Stimulated activated naive B cell treated with anti-CD40 and anti-IgM and Interleukin-4, amounts not matched to agents 10 μg/mL and 1 μg/mL and 100 μg/mL, for 72 hours (primary cell): ENCODE measurements at regions not wholly inside any gene's neighbourhood (a gene's known extent, or its start where the extent isn't known, plus 50 kb on each side); places are given as distances from the start of the nearest gene placed in this dataset.

Source experiments
- ATAC-seq, 2 donors: fragments of 150-1000 bp; cut with Tn5 transposase; replicated peaks; 2 replicates each; pipeline ENCODE4 v1.10.0; 2021; ENCODE audit warnings: moderate library complexity in 1 of 2
- DNase-seq: peaks from one replicate; pipeline ENCODE4 v3.0.0; 2021
- H3K27ac Mint-ChIP-seq: one replicate; pipeline ENCODE4 v1.8.0; 2022; ENCODE audit warnings: mild to moderate bottlenecking, mixed read lengths
- H3K27me3 Mint-ChIP-seq, 2 donors: one replicate each; pipeline ENCODE4 v1.8.0; 2022; ENCODE audit warnings: mixed read lengths in 2 of 2
- H3K36me3 Mint-ChIP-seq, 2 donors: one replicate each; pipeline ENCODE4 v1.8.0; 2022; ENCODE audit warnings: mixed read lengths in 2 of 2, mild to moderate bottlenecking in 1 of 2
- H3K4me1 Mint-ChIP-seq, 2 donors: one replicate each; pipeline ENCODE4 v1.8.0; 2022; ENCODE audit warnings: mixed read lengths in 2 of 2, mild to moderate bottlenecking in 1 of 2
- H3K4me3 Mint-ChIP-seq, 2 donors: one replicate each; pipeline ENCODE4 v1.8.0; 2022; ENCODE audit warnings: mild to moderate bottlenecking in 2 of 2, mixed read lengths in 2 of 2, moderate library complexity in 1 of 2
- H3K9me3 Mint-ChIP-seq, 2 donors: one replicate each; pipeline ENCODE4 v1.8.0; 2022; ENCODE audit warnings: mixed read lengths in 2 of 2, mild to moderate bottlenecking in 1 of 2

DNA sequence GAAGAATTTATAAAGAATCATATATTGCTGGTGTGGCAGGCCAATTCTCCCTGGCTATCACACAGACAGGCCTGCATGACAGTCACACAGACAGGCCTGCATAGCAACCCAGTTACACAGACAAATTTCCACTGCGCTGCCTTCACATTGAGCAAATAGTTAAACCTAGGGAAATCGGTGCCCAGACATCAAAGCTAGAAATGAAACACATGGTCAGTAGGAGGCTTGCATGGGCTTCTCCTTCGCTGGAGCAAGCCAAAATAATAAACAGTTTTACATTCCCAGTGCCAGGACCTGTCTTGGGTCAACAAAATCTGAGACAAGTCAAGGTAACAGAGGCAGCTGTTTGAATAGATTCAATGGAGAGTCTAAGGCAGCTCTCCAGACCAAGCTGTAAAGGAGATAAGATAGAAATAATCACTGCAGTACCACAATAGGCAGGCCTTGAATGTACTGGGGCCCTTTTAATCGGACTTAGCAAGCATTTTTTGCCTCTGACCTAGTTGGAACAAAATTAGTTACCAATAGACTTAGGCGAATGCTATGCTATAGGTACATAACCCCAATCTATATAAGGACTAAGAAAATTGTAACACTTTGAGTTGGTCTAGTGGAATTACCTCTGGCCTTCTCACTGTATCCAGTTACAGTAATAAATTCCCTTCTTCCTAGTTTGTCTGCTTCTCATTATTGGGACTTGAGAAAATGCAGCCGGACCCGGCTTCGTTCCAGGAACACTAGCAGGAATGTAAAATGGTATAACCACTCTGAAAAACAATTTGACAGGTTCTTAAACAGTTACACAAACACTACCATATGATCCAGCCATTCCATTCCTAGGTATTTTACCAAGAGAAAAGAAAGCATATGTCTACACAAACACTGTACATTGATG lies 274.7 kb upstream of the UBE2E2 start:
- Mint-ChIP-seq H3K9me3 (no peaks in the 10 kb centered on the region), H3K36me3 (no peaks in the 10 kb centered on the region), H3K27me3 (no peaks in the 10 kb centered on the region), H3K27ac (no peak overlapping the region), H3K4me3 (no peak overlapping the region), H3K4me1 (no peaks in the 10 kb centered on the region)
- ATAC-seq (no peak), DNase-seq (no peak)

DNA sequence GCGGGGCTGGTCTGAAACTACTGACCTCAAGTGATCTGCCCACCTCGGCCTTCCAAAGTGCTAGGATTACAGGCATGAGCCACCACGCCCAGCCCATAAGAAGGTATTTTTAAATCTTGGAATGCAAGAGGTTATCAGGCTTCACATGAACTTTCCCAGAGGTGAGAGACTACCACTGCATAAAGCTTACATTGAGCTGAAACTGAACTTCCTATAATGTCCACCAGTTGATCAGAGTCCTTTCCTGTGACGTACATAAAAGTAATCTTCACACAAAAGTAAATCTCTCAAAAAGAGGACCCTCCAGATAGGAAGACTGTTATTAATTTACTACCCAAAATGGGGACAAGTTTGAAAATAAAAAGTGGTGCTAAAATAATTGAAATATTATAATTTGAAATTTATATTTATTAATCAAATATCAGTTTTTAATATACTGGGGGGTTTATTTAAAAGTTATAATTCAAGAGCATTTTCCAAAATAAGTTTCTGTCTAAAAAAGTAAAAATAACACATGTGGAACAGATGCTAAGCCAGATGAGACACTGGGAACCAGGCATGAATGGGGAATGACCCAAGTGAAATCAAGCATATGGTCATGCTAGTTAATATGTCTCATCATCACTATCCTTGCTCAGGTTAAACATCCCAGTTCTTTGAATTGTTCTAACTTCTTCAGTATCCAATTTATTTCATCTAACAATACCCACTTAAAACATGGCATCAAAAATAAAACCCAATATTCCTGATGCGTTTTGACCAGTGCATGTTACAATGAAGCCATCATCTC lies 269.9 kb upstream of the UBE2E2 start:
- DNase-seq (no peak), ATAC-seq (no peak)
- H3K36me3 Mint-ChIP-seq: no peaks in the 10 kb centered on the region
- H3K27ac Mint-ChIP-seq: no peak overlapping the region
- no peak overlapping the region for H3K4me3 Mint-ChIP-seq
- H3K9me3 Mint-ChIP-seq: no peaks in the 10 kb centered on the region
- no peaks in the 10 kb centered on the region for H3K27me3 Mint-ChIP-seq
- H3K4me1 Mint-ChIP-seq: no peaks in the 10 kb centered on the region

DNA sequence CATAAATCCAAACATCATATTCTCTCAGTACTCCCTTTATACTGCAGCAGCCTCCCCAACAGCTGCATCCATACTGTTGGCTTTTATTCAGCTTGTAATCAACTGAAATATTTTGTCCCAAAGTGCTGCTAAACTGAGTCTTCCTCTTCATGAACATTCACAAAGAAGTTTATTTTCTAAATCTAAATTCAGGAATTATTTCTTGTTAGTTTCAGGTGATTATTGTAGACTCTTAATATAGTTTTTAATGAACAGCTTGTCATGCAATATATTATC lies 269.3 kb upstream of the UBE2E2 start:
- no peaks in the 10 kb centered on the region for H3K36me3 Mint-ChIP-seq
- no peaks in the 10 kb centered on the region for H3K4me1 Mint-ChIP-seq
- no peak overlapping the region for H3K4me3 Mint-ChIP-seq
- ATAC-seq (no peak), DNase-seq (no peak)
- H3K27ac Mint-ChIP-seq: no peak overlapping the region
- H3K27me3 Mint-ChIP-seq: no peaks in the 10 kb centered on the region
- no peaks in the 10 kb centered on the region for H3K9me3 Mint-ChIP-seq

DNA sequence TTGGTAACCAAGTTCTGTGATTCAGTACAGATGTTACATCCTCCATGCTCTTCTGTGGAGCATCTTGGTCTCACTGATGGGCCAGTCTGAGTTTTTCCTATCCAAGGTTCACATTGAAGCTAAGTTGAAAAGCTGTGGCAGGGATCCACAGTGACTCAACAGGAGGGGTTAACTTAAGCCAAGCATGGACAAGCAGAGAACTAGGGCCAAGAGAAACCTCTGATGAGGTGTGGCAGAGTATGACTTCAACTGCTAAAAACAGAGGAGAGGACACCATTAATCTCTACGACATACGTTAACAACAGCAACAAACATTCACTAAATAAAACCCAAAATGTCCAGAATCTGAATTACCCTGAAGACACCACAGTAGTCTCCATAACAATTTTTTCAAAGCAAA lies 268.1 kb upstream of the UBE2E2 start:
- Mint-ChIP-seq H3K36me3 (no peaks in the 10 kb centered on the region), H3K9me3 (no peaks in the 10 kb centered on the region), H3K27ac (no peak overlapping the region), H3K4me1 (no peaks in the 10 kb centered on the region), H3K27me3 (no peaks in the 10 kb centered on the region), H3K4me3 (no peak overlapping the region)
- DNase-seq (no peak), ATAC-seq (no peak)

DNA sequence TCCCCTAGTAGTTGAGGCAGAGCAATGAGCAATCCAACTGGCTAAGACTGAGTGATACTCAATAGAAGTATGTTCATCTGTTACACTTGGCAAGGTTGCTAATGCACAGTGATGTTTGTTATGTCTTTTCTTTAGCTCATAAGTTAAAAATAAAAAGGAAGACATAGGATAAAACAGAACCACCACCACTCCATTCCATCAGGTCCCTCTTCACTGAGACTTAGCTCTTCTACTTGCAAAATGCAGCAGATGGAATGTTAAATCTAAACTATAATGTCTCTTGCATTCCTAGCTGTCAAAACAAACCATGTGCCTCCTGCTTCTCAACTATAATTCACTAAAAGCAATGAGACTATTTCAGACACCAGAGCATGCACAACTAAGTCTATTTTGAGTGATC lies 265.6 kb upstream of the UBE2E2 start:
- DNase-seq (no peak), ATAC-seq (no peak)
- Mint-ChIP-seq H3K36me3 (no peaks in the 10 kb centered on the region), H3K4me3 (no peak overlapping the region), H3K27me3 (no peaks in the 10 kb centered on the region), H3K9me3 (no peaks in the 10 kb centered on the region), H3K27ac (no peak overlapping the region), H3K4me1 (no peaks in the 10 kb centered on the region)

DNA sequence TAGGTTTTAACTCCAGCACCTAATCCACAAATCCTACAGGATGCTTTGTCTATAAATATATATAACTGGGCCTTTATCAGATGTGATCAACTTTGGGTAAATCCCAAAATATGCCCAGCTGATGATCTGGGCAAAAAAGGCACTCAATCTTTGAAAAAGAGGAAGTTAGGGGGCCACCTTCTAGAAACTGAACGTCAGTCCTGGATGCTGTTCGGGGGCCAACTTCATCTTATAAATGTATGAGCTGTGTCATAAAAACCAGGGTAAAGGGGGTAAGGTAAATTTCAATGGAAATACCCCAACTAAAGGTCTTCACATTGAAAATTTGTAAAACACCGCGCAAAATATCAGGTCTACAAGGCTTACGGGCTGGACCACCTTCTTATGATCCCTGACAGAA lies 264.4 kb upstream of the UBE2E2 start:
- Mint-ChIP-seq H3K4me3 (no peak overlapping the region), H3K27me3 (peaks cover 0 to 4% of the 10 kb centered on the region in 2 donors), H3K27ac (peak overlapping the region; percentile 9), H3K4me1 (no peaks in the 10 kb centered on the region), H3K9me3 (no peaks in the 10 kb centered on the region), H3K36me3 (no peaks in the 10 kb centered on the region)
- ATAC-seq (peak; percentile 58 to 69), DNase-seq (no peak)

DNA sequence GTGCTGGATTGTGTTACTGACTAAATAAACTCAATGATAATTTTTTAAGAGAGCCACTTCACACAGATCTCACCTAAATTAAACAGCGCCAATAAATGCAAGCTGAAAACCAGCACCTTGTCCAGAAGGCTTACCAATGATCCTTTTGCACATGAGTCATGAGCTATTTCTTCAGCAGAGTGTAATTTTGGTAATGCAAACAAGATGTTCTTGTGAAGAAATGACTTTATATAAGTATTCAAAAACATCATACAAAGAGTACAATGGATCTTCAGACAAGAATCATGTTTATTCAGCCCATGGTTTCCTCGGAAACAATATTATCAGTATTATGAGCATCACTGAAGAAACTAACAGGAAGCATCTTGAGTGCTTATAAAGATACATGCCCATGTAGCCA lies 263.8 kb upstream of the UBE2E2 start:
- no peak for DNase-seq
- ATAC-seq: no peak

DNA sequence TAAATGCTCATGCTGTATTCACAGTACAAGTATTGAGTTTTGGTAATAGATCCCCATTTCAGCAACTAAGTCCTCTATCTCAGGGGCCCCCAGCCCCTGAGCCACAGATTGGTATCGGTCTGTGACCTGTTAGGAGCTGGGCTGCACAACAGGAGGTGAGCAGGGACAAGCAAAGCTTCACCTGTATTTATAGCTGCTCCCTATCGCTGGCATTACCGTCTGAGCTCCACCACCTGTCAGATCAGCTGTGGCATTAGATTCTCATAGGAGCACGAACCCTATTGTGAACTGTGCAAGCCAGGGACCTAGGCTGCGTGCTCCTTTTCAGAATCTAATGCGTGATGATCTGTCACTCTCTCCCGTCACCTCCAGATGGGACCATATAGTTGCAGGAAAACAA lies 262.8 kb upstream of the UBE2E2 start:
- no peak for ATAC-seq
- Mint-ChIP-seq H3K9me3 (no peaks in the 10 kb centered on the region), H3K27ac (no peak overlapping the region), H3K27me3 (peaks cover 0 to 4% of the 10 kb centered on the region in 2 donors), H3K36me3 (no peaks in the 10 kb centered on the region), H3K4me1 (no peaks in the 10 kb centered on the region), H3K4me3 (no peak overlapping the region)
- no peak for DNase-seq

More for the DNA sequence above, 263.8 kb upstream of the UBE2E2 start:
- Mint-ChIP-seq H3K4me1 (no peaks in the 10 kb centered on the region), H3K4me3 (no peak overlapping the region), H3K27me3 (peaks cover 0 to 4% of the 10 kb centered on the region in 2 donors), H3K27ac (no peak overlapping the region), H3K9me3 (no peaks in the 10 kb centered on the region), H3K36me3 (no peaks in the 10 kb centered on the region)

DNA sequence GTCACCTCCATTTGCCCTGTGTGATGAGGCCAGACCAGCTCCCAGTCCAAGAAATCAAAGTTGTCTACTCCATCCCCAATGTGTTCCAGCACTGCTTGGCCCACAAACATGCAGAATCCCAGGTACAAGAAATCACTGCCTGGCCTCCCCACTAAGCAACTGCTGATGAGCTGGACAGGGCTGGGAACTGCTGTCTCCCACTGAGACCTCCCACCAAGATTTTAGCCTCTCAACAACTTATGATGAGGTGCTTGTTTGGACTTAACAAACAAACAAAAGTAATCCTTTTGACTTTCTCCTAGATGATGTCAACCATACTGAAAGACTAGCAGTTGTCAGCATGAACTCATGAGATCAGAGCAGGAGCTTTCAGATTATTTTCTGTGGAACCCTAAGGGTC lies 260.1 kb upstream of the UBE2E2 start:
- ATAC-seq: no peak
- no peak overlapping the region for H3K27ac Mint-ChIP-seq
- no peak overlapping the region for H3K4me3 Mint-ChIP-seq
- H3K4me1 Mint-ChIP-seq: no peaks in the 10 kb centered on the region
- no peak for DNase-seq
- H3K9me3 Mint-ChIP-seq: no peaks in the 10 kb centered on the region
- H3K27me3 Mint-ChIP-seq: peaks cover 0 to 4% of the 10 kb centered on the region in 2 donors
- H3K36me3 Mint-ChIP-seq: no peaks in the 10 kb centered on the region

DNA sequence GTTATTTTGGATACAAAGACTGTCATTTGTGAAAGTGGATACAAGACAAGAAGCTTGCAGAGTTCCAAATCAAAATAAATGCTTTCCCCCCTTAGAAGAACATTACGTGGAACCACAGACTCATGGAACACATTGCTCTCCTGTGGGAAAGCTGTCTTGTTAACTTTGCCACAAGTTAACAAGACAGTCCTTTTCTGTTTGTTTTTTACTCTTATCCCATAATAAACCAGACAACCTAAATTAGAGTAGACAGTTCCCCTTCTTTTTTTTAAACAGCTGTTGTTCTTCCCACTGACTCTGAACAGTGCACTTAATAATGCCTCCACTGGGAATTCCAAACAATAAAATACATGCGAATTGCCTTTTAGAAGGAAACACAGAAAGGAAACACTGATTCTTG lies 255.3 kb upstream of the UBE2E2 start:
- H3K4me1 Mint-ChIP-seq: no peaks in the 10 kb centered on the region
- peaks cover 3 to 7% of the 10 kb centered on the region in 2 donors for H3K9me3 Mint-ChIP-seq
- ATAC-seq (no peak), DNase-seq (no peak)
- H3K36me3 Mint-ChIP-seq: no peaks in the 10 kb centered on the region
- H3K27me3 Mint-ChIP-seq: peaks cover 0 to 2% of the 10 kb centered on the region in 2 donors
- no peak overlapping the region for H3K4me3 Mint-ChIP-seq
- no peak overlapping the region for H3K27ac Mint-ChIP-seq

DNA sequence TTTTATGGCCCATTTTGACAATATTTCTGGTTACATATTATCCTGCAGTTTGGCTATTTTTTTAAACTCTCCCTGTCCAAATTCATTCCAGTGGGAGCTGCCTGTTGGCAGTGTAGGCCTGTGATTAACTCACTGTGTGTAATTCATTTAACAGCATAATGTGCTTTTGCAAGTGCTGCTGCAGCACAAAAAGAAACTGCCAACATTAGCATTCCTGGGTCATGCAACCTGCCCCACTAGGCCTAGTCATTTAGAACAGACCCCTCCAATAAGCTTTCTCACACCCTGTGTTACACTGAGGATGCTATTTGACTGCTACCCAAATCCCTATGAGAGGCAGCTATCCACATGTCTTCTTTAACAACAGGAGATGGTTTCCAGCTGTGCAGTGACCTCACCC lies 251.2 kb upstream of the UBE2E2 start:
- Mint-ChIP-seq H3K4me1 (no peaks in the 10 kb centered on the region), H3K9me3 (peaks cover 5 to 8% of the 10 kb centered on the region in 2 donors), H3K27me3 (no peaks in the 10 kb centered on the region), H3K36me3 (no peaks in the 10 kb centered on the region), H3K27ac (no peak overlapping the region), H3K4me3 (no peak overlapping the region)
- no peak for ATAC-seq
- no peak for DNase-seq

DNA sequence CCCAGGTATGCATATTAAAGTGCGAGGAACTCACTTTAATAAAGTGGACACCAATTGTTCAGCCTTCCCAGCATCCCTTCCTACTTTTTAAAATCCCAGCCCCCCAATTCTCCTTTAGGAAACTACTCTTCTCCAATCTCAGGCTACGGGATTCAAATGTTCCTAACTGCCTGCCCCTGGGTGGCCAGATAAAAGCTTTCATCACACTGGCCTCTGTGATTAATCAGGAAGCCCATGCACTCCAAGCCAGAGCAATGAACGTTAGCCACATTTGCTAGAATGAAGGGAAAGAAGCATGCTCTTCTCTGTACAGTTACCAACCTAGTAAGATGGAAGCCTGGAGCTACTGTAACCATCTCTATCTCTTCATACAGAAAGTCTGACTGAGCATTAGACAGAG lies 250.3 kb upstream of the UBE2E2 start:
- Mint-ChIP-seq H3K9me3 (peaks cover 5 to 8% of the 10 kb centered on the region in 2 donors), H3K36me3 (no peaks in the 10 kb centered on the region), H3K27ac (no peak overlapping the region), H3K27me3 (no peaks in the 10 kb centered on the region), H3K4me3 (no peak overlapping the region), H3K4me1 (no peaks in the 10 kb centered on the region)
- ATAC-seq: no peak
- no peak for DNase-seq

DNA sequence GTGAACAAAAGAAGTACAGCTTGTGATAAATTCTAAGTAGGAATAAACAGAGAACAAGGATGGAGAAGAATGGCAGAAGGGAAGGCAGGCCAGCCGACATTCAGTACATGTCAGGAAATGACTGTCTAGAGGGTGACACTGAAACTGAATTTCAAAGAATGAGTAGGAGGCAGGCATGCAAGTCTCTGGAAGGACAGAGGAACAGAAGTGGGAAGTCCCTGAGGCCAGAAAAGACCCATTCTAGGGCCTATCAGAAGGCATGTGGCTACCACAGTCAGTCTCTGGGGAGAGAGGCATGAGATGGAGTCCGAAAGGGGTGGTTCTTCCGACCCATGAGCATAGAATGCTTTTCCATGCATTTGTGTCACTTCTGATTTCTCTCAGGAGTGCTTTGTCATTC lies 243.5 kb upstream of the UBE2E2 start:
- H3K4me1 Mint-ChIP-seq: peaks cover 9 to 12% of the 10 kb centered on the region in 2 donors
- DNase-seq (peak; percentile 27), ATAC-seq (peak; percentile 89 to 96)
- H3K9me3 Mint-ChIP-seq: no peaks in the 10 kb centered on the region
- no peak overlapping the region for H3K27ac Mint-ChIP-seq
- H3K4me3 Mint-ChIP-seq: no peak overlapping the region
- no peaks in the 10 kb centered on the region for H3K27me3 Mint-ChIP-seq
- no peaks in the 10 kb centered on the region for H3K36me3 Mint-ChIP-seq

DNA sequence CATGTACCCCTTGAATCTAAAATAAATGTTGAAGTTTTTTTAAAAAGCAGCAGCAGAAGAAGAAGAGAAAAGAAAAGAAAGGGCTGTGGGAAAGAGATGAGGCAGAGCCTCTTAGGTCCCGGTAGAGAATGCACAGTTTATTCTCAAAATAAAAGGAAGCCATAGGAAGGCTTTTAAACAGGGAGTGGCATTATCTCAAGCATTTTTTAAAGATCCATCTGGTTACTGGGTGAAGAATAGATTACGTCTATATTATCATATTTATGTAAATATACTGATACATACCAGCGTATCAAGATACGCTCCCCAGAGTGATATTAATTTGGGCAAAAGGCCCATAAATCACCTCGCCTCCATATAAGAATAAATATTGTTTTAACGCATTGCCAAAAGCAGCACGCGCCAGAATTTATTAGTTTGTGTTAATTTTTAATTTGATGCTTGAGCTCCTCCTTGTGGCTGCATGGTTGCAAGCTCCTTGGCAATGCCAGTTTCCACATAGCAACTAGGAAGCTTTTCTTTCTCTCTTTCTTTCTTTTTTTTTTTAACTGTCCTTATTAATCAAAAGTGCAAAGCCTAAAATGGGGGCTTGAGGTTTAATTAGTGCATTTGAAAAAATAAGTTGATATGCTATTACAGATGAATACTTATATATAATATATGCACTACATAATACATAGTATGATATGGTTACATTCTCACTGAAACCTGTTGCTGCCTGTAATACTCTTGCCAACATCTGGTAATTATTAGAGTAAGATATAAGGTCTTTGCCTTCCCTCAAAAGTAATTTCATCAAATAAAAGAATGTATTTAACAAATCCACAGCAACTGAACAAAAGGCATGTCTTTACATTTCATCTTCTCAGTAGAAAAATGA lies 242.8 kb upstream of the UBE2E2 start:
- Mint-ChIP-seq H3K27me3 (no peaks in the 10 kb centered on the region), H3K4me1 (peaks cover 9 to 12% of the 10 kb centered on the region in 2 donors), H3K9me3 (no peaks in the 10 kb centered on the region), H3K27ac (no peak overlapping the region), H3K4me3 (no peak overlapping the region), H3K36me3 (no peaks in the 10 kb centered on the region)
- ATAC-seq (peak; percentile 38 to 45), DNase-seq (no peak)
